Amniotic epithelial cell (primary cell): ENCODE measurements at regions not wholly inside any gene's neighbourhood (a gene's known extent, or its start where the extent isn't known, plus 50 kb on each side); places are given as distances from the start of the nearest gene placed in this dataset.
"Not testable (repeated sequence)": the region's sequence is repeated elsewhere in the genome, so short reads cannot be mapped to it uniquely, and the experiment has no call there.

ENCODE experiments used
- DNase-seq: peaks from one replicate; pipeline ENCODE4 v3.0.0-alpha.2; 2010; ENCODE audit warnings: low read depth

DNA sequence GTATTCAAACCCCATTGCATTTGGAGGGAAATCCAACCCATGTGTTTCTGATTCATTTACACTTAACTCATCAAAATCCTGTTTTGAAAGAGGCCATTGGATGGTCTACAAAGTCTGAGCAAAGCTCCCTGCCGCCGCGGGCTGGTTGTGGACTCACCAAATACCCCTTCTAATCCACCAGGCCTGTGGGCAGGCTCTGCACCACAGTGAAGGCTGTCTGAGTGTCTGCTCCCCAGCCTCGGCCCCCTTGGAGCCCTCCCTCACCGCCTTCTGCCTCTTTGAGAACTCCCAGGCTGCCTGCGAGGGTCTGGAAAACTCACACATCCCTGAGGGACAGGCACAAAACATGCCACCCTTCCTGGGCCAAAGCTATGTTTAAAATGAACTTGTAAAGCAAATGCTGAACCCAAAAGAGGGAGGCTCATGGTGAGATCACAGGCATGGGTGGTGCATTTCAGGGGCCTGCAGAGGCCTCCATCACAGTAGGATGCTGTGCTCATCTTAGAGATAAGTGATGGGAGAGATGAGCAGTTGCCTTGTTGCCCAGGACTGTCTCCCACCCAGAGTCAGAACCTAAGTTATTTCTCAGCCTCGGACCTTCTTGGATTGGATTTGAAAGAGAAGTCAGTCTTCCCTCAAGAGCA is 225.0 kb downstream of the CYP26B1 start:
- DNase-seq, result no peak

DNA sequence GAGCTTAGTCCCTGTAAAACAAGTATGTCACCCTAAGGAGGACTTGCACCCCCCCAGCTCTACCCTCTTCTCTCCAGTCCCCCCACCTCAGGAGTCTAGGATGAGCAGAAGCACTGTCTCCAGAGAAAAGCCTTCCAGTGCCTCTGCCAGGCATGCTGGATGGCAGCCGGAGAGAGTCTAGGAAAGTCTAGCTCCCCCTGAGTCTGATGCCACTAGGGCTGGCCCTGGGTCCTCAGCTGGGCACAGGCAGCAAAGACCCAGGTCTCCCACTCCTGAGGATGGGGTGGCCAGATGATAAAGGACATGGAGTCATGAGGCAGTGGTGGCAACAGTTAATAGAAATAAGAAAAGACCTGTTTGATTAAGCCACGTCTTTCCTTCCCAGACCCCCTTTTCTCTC is 225.6 kb downstream of the CYP26B1 start:
- no peak for DNase-seq

DNA sequence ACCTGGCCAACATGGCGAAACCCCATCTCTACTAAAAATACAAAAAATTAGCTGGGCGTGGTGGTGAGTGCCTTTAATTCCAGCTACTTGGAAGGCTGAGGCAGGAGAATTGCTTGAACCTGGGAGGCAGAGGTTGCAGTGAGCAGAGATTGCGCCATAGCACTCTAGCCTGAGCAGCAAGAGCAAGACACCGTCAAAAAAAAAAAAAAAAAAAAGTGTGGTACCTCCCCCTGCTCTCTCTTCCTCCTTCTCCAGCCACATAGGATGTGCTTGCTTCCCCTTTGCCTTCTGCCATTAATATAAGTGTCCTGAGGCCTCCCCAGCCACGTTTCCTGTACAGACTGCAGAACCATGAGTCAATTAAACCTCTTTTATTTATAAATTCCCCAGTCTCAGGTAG is 226.8 kb downstream of the CYP26B1 start:
- not testable (repeated sequence) for DNase-seq

DNA sequence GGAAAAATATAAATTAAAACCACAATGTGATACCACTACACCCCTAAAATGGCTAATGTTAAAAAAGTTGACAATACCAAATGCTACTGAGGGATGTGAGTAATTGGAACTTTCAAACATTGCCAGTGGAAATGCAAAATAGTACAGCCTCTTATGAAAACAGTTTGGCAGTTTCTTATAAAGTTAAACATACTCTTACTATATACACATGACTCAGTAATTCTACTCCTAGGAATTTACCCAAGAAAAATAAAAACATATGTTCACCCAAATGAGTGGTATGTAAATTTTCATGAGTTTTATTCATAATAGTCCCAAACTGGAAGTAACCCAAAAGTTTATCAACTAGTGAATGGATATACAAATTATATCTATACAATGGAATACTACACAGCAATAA is 228.0 kb downstream of the CYP26B1 start:
- no peak for DNase-seq

DNA sequence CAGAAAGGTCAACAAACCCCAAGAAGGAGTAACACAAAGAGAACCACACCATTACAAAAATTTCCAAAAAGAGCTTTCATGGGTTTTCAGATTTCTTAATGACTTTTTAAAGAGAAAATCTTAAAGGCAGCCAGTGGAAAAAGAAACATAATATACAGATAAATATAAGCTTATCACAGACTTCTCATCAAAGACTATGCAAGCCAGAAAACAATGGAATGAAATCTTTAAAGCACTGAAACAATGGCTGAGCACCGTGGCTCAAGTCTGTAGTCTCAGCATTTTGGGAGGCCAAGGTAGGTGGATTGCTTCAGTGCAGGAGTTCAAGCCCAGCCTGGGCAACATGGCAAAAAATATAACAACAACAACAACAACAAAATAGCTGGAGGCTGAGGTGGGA is 237.4 kb downstream of the CYP26B1 start:
- no peak for DNase-seq

DNA sequence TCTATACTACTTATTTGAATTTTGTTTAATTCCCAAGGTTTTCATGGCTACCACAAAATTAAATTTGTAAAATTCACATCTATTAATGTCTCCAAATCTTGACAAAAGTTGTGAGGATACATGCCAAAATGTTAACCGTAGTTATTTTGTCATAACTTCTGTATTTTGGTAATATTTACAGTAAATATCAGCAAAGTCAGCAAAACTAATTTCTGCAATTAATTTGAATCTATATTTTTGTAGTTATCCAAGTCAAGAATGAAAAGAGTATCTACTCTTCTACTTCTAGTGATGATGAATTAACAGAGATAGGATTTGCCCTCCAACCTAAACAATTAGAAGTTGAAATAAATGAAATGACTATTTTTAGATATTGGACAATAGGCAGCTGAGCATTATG is 238.9 kb downstream of the CYP26B1 start:
- DNase-seq, result no peak

DNA sequence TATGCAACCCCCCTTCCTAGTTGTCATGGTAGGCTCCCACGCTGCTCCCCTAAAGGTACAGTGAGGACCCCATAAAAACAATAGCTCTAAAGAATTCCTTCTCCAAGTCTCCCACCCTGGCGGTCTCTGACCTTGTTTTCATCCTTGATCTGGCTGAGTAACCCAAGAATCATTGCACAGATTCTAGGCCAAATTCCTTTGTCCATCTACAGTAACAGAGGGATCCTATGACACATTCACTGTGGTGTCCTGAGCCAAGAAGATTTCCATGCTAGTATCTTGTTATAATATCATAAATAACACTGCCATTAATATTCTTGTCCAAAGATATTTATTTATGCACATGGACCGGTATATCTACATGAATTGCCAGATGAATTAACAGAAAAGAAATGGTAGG is 240.2 kb downstream of the CYP26B1 start:
- DNase-seq, result no peak

DNA sequence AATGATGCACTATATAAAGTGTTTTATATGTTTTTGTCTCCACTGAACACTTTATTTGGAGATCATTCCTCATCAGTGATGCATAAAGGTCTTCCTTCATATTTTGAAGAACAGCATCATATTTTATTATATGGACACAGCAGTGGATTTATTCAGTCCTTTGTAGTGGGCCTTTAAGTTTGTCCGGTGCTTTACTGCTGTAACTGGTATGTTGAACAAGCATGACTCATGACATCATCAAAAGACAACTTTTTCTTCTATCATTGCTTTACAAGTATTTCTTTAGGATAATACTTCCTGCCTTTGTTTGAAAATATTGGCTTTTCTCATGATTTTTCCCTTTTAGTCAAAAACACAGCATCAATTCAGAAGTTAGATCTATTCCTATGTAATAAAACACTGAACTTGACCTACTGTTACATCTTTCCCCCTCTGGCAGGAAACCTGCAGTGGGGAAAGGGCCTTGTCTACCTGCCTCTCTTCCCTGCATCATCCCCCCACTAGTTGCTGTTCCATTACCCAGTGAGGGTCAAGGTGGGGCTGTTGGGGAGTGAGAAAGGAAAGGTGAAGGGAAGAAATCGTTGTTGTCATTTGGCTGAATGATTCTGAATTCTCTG is 241.2 kb downstream of the CYP26B1 start:
- DNase-seq, result no peak

DNA sequence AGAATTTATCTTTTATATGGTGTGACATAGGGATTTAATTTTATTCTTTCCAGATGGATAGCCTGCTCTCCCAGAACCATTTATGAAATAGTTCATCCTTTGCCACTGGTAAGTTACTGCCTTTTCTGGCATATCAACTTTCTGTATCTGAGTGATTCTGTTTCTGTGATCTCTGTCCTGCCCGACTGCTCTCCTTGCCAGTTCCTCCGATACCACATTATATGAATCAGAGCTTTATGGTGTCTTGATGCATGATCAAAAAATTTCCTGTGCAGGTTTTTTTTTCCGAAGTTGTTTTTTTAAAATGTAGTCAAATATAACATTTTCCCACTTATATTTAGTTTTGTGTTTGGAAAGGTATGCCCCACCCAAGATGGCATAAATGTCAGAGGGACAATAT is 242.5 kb downstream of the CYP26B1 start:
- no peak for DNase-seq

DNA sequence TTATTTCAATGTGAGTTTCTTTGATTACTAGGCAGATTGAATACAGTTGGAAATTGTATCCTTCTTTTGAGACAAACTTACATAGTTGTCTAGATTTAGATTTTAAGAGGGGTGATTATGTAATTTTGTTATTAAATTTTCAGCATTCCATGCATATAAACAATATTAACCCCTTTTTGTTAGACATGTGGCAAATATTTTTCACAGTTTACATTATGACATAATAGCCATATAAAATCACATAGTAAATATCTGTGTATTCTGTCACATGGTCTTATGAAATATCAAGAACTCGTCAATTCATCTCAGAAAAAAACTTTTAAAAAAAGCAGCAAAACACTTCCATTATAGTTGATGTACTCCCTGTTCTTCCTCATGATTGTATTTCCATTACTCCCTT is 243.8 kb downstream of the CYP26B1 start:
- no peak for DNase-seq

DNA sequence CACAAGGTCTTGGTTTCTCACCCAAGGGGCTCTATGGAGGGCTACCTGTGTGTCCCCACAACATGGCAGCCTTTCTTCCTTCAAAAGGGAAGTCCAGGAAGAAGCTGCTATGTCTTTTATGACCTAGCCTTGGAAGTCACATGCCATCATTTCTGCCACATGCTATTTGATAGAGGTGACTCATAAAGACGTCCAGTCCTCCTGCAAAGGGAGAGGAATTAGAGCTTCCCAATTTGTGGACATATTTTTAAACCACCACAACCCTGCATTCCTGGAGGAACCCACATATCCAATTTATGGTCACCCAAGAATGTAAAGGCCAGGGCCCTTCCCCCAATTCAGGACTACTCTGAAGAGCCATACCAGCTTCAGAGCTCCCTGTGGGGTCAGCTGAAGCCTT is 246.2 kb downstream of the CYP26B1 start:
- DNase-seq, result no peak

DNA sequence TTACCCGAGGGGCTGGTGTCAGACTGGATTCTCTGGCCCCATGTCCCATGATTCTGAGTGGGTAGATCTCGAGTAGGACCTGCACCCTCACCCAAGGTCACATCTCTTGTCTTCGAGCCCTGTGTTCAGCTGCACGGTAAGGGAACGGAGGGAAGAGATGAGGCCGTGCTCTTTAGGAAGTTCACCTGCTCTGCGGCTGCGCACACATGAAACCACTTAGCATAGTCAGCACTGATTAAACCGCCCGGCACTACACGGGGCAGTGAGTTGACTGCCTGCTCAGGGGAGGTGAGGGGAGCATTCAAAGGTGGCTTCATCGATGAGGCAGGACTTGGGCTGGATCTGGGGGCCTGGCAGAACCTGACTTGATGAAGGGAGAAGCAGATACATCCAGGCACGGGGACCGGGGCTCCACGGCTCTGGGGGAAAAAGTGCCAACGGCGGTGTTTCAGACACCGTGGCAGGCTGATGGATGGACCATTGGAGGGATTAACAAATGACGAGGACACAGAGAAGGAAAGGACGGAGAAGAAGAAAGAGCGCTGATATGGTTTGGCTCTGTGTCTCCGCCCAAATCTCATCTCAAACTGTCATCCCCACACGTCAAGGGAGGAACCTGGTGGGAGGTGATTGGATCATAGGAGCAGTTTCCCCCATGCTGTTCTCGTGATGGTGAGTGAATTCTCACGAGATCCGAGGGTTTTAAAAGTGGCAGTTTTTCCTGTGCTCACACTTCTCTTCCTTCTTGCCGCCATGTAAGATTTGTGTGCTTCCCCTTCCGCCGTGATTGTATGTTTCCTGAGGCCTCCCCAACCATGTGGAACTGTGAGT is 248.6 kb downstream of the CYP26B1 start:
- no peak for DNase-seq

DNA sequence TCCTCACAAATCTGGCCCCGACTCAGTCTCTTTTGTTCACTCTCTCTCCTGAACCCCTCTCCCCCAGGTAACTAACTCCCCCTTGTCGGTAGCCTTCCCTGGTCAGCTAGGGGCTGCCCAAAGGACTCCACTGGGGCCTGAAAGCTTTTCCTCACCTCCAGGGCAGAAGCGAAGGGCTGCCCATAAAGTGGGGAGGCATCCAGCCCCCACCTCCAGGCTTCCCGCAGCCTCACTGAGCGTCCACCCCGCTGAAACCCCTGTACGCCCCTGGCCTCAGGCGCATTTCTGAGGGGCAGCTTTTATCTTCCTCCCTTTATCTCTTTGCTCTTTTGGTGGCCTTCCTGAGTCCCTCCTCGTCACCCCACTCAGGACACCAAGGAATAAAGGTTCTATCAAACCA is 249.3 kb downstream of the CYP26B1 start:
- DNase-seq, result no peak

DNA sequence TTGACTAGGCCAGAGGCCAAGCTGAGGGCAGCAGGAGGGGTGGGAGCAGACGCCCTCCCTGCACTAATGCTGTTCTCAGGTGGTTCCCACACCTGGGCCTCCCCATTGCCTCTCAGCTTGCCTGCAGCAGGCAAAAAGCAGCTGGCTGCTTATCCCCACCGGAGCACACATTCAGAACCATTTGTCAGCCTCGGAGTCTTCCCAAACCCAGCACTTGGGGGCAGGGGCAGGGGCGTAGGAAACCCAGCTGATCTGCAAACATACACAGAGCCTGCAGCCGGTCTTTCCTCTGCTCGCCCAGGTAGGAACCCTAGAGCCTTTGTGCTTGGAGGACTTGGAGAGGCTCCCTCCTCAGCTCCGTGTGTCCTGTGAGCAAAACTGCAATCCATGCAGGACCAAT is 249.8 kb downstream of the CYP26B1 start:
- DNase-seq, result no peak

DNA sequence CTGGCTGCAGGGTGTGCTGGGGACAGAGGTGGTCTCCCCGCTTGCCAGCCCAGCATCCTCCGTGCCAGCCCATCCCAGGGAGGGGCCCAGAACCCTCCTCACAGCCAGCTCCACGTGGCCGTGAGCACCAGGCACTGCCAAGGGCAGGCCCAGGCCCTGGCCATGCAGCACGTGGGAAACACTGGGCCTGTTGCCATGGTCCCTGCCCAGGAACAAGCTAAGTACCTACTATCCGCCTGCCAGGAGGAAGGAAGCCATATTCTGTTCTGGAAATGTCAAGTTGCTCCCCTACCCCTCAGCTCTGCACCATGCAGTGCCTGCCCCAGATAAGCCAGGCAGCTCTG is 250.6 kb downstream of the CYP26B1 start:
- DNase-seq, result no peak

DNA sequence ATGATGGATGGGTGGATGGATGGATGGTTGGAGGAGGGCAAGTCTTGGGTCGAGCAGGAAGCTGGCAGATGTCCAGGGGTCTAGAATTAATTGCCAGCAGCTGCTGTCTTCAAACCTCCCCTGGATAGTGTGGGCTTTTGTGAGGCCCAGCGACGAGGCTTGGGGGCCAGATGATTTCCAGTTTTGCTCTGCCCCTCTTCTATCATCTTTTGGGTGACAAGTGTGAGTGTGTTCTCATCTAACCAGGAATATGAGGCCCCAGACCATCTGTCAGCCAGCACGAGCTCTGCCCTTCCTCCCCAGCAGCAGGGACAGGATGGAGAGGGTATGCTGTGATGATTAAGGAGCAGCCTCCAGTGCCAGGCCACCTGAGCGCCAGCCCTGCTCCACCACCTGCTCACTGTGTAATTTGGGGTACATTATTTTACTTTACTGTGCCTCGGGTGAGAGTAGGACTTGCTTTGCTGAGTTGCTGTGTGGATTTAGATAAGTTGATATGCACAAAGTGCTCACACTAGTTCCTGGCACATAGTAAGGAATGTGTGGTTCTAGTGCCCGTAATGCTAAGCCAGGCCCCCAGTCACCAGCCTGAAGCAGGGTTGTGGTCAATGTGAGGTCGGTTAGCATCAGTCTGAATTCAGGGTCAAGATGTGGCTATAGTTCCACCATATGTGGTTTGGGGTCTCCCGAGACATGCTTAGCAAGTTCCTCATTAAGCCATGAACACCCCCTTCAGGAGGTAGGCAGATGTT is 251.1 kb downstream of the CYP26B1 start:
- no peak for DNase-seq

DNA sequence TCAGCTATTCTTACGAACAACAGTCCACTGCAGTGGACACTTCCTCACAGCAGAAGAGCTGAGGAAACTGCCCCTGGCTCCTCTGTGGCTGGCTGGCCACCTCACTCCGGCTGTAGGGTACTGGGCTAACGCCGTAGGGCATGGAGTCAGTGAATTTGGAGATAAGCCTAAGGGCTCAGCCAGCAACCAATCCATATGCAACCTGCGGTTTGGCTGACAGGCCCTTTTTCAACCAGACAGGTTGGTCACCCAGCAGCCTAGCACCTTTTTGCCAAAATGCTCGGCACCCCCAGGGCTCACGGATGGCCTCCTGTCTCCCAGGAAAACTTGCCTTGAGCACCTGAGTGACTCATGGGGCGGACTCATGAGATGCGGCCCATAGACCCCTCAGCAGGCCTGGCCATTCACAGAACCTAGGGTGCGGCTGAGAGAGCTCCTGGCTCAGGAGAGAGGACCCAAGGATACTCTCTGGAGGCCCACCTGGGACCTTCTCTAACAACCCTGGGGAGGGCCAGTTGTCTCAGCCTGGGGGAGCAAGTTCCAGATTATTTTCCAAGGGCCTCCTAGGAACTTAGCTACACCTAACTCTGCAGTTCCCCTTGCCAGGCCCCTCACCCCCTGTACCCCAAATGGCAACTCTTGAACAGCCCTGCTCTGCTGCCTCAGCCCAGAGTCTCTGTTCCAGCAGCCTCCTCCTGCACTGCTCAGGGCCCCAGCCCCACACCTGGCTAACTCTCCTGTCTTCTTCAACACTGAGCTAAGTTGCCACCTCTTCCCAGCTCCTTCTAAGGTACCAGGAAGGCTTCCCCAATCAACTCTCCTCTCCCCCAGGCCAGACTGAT is 252.1 kb downstream of the CYP26B1 start:
- no peak for DNase-seq

DNA sequence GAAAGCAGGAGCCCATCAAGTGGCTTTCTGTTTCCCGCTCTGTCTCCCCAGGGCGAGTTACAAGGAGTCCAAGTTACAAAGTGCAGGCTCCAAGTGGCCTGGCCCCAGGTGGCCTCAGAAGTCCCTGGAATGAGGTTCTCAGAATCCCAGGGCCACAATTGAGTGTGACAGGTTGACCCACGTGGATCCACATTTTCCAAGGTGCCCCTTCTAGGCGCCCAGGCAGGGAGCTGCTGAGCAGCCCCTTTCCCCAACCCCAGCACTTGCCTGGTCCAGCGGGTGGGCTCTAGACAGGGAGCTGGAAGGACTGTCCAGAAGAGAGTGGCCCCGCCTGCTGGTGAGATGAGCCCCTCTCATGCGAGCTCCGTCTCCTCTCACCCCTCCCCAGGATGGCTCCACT is 253.4 kb downstream of the CYP26B1 start:
- DNase-seq, result no peak

DNA sequence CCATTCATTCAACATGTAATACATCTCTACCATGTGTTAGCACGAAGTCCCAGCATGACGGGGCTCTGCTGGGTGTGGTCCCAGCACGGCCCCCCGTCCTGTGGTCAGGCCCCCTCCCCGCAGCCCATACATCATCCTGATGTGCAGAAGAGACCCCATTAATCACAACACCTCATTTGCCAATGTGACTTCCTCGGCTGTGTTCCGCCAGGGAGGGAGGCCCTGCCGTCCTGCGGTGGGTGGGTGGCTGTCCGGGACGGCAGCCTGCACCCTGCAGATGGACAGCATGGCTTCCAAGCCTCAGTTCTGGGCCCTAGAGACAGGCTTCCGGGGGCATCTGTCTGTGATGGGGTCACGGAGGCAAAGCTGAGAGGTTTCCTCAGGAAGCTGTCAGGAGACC is 254.0 kb downstream of the CYP26B1 start:
- DNase-seq, result no peak

DNA sequence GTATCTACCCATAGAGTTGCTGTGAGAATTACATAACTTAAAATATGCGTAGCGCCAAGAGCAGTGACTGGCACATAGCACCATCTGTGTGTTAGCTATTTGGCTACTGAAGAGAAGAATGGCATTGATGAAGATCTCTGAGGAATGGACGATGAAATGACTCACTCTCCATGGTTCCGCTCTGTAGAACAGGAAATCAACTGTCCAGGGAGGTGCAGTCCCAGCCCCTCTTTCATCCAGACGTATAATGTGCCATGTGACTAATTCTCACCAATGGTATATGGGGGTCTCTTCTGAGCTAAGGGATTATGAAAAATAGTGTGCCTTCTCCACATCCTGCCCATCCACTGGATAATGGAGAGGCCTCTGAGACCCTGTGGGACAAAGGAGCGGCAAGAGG is 254.8 kb downstream of the CYP26B1 start:
- DNase-seq, result no peak

DNA sequence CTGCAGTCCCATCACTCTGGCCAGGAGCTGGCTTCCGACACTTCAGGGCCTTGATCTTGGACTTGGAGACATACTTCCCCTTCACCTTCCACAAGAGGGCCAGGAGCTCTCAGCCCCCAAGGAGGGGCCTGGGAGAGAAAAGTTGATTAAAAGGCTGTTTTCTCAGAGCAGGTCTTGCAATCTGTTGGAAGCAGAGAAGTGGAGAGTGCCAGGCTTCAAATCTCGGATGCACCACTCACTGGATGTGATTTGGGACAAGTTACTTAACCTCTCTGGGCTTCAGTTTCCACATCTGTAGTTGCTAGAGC is 255.3 kb downstream of the CYP26B1 start:
- no peak for DNase-seq
